Activated effector memory CD4-positive, alpha-beta T cell treated with anti-CD3 and anti-CD28 coated beads, Interleukin-2, amount 50 U/mL, for 16 hours (primary cell): ENCODE measurements at regions not wholly inside any gene's neighbourhood (a gene's known extent, or its start where the extent isn't known, plus 50 kb on each side); places are given as distances from the start of the nearest gene placed in this dataset.
"Not testable (repeated sequence)": the region's sequence is repeated elsewhere in the genome, so short reads cannot be mapped to it uniquely, and the experiment has no call there.

Experiments
- DNase-seq: peaks from one replicate; pipeline ENCODE4 v3.0.0-alpha.2; 2020

GRCh38 chr12:47343684-47344567 lies 264.2 kb upstream of the AMIGO2 start:
- DNase-seq = no peak

DNA sequence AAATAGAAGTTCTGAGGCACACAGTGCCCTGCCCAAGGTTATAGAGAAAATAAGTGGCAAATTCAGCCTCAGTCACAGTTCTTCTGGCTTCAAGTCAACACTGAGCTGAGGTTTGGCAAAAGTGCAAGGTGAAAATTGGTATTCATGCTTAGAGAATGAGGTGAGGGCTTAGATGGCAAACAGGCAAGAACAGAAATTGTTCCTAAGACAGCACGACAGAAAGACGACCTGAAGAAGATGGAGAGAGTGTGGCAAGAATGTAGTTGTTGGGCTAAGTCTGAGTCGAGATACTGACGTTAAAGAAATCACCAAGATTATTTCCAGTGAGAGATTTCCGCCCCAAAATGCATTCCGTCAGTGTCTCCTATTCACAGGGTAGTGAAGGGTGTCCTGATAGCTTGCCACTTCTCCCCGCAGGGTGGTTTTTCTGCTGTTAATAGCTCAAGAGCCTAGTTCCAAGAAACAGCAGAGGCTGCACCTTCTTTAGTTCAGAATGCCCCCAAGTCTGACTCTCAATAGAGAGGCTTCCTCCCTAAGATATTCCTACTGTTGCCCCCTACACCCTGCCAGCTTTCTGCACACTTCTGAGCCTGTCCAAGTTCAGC lies 260.8 kb upstream of the AMIGO2 start:
- DNase-seq = no peak

GRCh38 chr12:47337581-47337980 lies 257.8 kb upstream of the AMIGO2 start:
- no peak for DNase-seq

DNA sequence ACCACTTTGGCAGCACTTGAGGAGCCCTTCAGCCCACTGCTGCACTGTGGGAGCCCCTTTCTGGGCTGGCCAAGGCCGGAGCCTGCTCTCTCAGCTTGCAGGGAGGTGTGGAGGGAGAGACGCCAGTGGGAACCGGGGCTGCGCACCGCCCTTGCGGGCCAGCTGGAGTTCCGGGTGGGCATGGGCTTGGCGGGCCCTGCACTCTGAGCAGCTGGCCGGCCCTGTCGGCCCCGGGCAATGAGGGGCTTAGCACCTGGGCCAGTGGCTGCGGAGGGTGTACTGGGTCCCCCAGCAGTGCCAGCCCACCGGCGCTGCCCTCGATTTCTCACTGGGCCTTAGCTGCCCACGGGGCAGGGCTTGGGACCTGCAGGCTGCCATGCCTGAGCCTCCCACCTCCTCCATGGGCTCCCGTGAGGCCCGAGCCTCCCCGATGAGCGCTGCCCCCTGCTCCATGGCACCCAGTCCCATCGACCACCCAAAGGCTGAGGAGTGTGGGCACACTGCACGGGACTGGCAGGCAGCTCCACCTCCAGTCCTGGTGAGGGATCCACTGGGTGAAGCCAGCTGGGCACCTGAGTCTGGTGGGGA lies 253.6 kb upstream of the AMIGO2 start:
- DNase-seq = not testable (repeated sequence)

GRCh38 chr12:47328831-47329545 lies 249.2 kb upstream of the AMIGO2 start:
- DNase-seq = no peak

DNA sequence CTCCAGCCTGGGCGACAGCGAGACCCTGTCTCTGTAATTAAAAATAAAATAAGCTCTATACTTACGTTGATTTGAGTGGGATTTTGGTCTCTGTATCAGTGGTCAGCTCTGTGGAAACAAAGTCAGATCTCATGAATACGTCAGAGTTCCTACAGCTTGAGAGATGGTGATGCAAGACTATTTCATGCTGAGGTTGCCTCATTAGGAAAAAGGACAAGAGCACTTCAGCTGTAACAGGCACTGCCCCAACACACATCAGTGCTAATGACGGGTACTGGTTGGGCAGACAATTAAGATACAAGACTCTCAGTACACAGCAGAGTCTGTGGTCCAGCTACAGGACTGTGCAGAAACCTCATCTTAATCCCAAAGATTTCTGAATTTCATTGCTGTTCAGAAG lies 246.4 kb upstream of the AMIGO2 start:
- no peak for DNase-seq

DNA sequence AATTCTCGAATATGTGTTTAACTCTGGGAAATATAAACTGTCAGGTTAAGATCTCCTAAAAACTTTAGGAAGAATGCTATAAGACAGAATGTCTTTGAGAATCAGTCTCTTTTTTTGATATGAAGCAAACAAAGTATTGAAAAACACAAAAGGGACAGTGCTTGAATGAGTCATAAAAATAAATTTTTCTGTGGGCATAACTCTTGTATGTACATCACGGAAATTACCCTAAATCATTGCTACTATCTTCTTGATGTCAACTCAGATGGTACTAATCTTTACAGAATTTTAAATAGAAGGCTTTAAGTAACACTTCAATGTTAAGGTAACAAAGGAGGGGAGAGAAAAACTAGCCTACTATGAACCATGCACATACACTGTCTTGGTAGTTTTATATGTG lies 244.0 kb upstream of the AMIGO2 start:
- no peak for DNase-seq

DNA sequence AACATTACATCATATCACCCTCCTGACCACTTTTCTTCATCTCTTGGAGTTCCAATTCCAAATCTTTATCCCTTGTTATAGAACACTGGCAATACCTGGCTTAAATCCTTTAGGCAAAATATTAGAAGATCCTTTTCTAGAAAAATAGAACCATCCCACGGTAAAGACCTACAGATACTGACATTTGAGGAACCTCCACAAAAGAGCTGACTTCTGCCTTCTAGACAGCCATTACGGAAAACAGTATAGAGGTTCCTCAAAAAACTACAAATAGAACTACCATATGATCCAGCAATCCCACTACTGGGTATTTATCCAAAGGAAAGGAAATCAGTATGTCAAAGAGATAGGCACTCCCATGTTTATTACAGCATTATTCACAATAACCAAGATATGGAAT lies 241.7 kb upstream of the AMIGO2 start:
- no peak for DNase-seq

DNA sequence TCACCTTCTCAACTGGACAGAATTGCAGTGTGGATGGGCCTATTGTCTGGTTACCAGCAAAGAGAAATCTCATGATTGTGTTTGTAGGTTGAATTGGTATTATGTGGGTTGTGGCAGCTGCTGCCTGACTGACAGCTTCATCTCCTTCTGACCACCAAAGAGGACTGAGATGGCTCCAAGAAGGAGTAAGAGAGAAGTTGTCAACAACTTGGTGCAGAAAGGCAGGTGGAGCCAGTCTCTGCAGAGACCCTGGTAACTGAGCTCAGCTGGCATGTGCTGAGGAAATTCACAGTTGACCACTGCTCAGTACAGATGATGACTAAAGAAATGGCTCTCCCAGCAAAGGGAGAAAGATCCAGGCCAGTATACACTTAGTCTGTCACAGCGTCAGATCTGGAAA lies 240.0 kb upstream of the AMIGO2 start:
- DNase-seq = no peak

DNA sequence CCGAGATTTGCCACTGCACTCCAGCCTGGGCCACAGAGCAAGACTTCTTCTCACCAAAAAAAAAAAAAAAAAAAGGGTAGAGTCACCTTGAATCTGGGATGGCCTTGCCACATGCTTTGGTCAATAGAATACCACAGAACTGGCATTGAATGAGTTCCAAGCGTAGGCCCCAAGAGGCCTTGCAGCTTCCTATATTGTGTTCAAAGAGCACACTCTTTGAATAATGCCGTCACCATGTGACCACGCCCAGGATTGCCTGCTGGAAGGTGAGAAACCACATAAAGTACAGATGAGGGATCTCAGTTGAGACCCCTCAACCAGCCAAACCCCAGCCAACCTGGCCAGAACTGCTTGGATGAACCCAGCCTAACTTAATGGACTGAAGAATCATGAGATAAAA lies 239.2 kb upstream of the AMIGO2 start:
- no peak for DNase-seq

DNA sequence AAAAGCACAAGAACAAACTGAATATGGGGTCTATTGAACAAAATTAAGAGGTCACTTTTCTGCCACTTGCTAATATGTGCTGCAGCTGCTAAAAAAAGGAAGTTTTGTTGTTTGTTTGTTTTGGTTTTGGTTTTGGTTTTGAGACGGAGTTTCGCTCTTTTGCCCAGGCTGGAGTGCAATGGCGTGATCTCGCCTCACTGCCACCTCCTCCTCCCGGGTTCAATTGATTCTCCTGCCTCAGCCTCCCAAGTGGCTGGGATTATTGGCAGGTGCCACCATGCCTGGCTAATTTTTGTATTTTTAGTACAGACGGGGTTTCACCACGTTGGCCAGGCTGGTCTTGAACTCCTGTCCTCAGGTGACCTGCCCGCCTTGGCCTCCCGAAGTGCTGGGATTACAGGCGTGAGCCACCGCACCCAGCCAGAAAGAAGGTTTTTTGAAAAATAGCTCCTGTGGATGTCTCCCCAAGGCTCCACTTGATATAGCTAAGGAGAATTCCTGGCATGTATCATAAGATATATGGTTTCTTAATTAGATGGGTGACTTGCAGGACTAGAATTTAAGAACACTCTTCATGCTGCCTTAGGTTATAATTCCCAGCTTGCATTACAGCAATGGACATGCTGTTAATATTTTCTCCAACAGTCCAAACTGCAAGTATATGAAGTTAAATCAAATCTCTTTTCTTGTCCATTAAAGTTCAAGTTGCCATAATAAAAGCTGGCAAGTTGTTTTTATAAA lies 237.6 kb upstream of the AMIGO2 start:
- DNase-seq = no peak

- DNase-seq = no peak
These were observed 236.9 kb upstream of the AMIGO2 start for GRCh38 chr12:47316609-47317049.

DNA sequence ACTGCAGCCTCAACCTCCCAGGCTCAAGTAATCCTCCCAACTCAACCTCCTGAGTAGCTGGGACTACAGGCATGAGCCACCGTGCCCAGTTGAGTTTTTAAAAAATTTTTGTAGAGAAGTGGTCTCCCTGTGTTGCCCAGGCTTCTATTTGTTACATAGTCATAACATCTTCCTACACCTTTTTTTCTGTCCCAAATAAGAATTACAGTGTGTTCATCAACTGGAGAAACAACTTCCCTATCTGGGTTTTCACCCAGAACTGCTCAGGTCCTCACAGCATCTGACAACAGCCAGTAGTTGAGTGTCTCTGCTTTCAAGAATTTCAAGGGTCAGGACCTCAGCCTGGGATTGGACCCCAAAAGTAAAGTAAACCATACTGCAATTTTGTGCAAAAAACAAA lies 235.2 kb upstream of the AMIGO2 start:
- no peak for DNase-seq

GRCh38 chr12:47312808-47313426 lies 233.2 kb upstream of the AMIGO2 start:
- no peak for DNase-seq

DNA sequence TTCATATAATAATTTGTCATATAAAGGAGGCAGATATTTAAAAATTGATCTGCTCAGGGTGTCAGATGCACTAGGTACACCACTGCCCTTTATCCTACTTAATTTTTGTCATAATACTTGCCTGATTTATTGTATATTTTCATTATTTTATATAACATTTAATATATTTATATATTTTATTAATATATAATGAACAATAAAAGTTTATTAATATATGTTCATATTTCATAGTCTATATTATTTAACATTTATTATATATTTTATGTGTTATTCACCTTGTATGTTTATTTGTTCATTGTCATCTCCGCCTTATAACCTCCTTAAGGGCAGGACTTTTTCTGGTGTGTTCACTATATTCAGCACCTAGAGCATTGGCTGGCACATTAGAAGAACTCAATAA lies 232.4 kb upstream of the AMIGO2 start:
- no peak for DNase-seq

- no peak for DNase-seq
These were observed 231.8 kb upstream of the AMIGO2 start for GRCh38 chr12:47311568-47311967.

DNA sequence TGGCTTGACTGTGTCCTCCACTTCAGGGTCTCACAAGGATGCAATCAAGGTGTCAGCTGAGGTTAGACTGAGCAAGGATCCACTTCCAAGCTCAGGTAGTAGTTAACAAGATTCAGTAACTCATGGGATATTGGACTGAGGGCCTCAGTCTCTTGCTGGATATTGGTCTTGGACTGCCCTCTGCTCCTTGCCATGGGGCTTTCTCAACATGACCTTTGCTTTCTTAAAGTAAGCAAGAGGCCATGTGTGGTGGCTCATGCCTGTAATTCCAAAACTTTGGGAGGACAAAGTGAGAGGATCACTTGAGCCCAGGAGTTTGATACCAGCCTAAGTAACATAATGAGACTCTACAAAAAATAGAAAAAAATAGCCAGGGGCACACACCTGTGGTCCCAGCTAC lies 231.3 kb upstream of the AMIGO2 start:
- no peak for DNase-seq

DNA sequence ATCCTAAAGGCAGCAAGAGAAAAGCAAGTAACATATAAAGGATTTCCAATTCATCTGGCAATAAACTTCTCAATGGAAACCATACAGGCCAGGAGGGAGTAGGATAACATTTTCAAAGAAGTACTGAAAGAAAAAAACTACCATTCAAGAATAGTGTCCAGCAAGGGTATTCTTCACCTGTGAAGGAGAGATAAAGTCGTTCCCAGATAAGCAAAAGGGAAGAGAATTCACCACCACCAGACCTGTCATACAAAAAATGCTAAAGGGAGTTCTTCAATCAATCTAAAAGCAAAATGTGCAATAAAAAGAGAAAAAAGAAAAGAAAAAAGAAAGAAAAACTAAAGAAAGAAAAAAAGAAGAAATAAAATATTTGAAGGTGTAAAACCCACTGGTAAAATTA lies 228.9 kb upstream of the AMIGO2 start:
- no peak for DNase-seq

DNA sequence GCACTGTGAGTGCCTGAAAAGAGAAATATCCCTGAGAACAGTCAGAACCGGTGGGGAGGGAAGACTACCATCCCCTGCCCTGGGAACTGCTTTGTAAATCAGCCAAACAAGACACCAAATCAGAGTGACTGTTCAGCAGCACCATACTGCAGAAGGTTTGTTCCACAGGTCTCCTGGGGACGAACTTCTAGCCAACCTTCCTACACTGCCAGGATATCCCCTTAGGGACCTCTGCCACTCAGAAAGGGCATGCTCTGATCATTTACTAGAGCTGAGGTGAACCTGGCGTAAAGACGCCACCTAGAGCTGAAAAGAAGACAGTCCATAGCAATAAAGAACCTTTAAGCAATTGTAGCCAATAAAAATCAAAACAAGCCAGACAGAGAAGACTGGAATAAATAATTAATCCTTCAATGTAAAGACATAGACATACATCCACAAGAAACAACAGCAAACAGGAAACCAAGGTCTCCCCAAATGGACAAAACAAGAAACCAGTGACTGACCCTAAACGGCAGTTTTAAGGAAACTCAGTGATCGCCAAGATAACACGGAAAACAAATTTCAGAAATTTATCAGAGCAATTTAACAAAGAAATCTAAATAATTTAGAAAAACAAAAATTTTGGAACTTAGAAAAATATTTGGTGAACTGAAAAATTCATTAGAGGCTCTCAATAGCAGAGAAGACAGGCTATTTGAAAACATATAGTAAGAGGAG lies 228.1 kb upstream of the AMIGO2 start:
- DNase-seq = peak; percentile 78

- DNase-seq = peak; percentile 84
These were observed 227.3 kb upstream of the AMIGO2 start for GRCh38 chr12:47306773-47307679.
